ENCODE measurements at regions not wholly inside any gene's neighbourhood (a gene's known extent, or its start where the extent isn't known, plus 50 kb on each side); places are given as distances from the start of the nearest gene placed in this dataset.
"Not testable (repeated sequence)": the region's sequence is repeated elsewhere in the genome, so short reads cannot be mapped to it uniquely, and the experiment has no call there.

- no peak overlapping the region for H3K27ac ChIP-seq (ENCODE audit: low read depth, low read length)
These were observed 692.7 kb upstream of the MGAT4C start for GRCh38 chr12:86948851-86949250.

GRCh38 chr12:86945685-86946196, 689.5 kb upstream of the MGAT4C start:
- Histone ChIP-seq H3K36me3 (ENCODE audit: control insufficient read depth, low read length) (no peaks in the 10 kb centered on the region), H3K4me1 (ENCODE audit: control insufficient read depth, low read length) (no peaks in the 10 kb centered on the region), H3K79me2 (ENCODE audit: control insufficient read depth, low read length) (no peaks in the 10 kb centered on the region), H3K9me3 (ENCODE audit: control insufficient read depth, insufficient read depth, low read length) (no peaks in the 10 kb centered on the region), H3K9me2 (replicated peaks; ENCODE audit: control insufficient read depth, low read length) (no peaks in the 10 kb centered on the region), H3F3A (ENCODE audit: control insufficient read depth, insufficient read depth) (no peaks in the 10 kb centered on the region), H3K27ac (ENCODE audit: low read depth, low read length) (no peak overlapping the region), H3K4me2 (ENCODE audit: low read length) (no peak overlapping the region), H3K27me3 (ENCODE audit: control insufficient read depth, low read length) (no peaks in the 10 kb centered on the region), H4K20me1 (ENCODE audit: control insufficient read depth, insufficient read depth, low read depth, low read length) (no peaks in the 10 kb centered on the region), H3K4me3 (ENCODE audit: low read length) (no peak overlapping the region)
- TF ChIP-seq CTCF (IDR thresholded peaks at IDR 0.05; ENCODE audit: low read depth, low read length, poor library complexity, severe bottlenecking) (no peak), EZH2phosphoT487 (IDR thresholded peaks at IDR 0.05; ENCODE audit: borderline replicate concordance, low read length) (no peak)

More at GRCh38 chr12:86948851-86949250, 692.7 kb upstream of the MGAT4C start:
- H3K4me1 ChIP-seq (ENCODE audit: control insufficient read depth, low read length): no peaks in the 10 kb centered on the region
- no peaks in the 10 kb centered on the region for H3F3A ChIP-seq (ENCODE audit: control insufficient read depth, insufficient read depth)
- H4K20me1 ChIP-seq (ENCODE audit: control insufficient read depth, insufficient read depth, low read depth, low read length): no peaks in the 10 kb centered on the region
- H3K4me2 ChIP-seq (ENCODE audit: low read length): no peak overlapping the region
- no peaks in the 10 kb centered on the region for H3K79me2 ChIP-seq (ENCODE audit: control insufficient read depth, low read length)
- no peaks in the 10 kb centered on the region for H3K36me3 ChIP-seq (ENCODE audit: control insufficient read depth, low read length)
- H3K27me3 ChIP-seq (ENCODE audit: control insufficient read depth, low read length): no peaks in the 10 kb centered on the region
- no peak overlapping the region for H3K4me3 ChIP-seq (ENCODE audit: low read length)
- no peaks in the 10 kb centered on the region for H3K9me2 ChIP-seq (replicated peaks; ENCODE audit: control insufficient read depth, low read length)
- TF ChIP-seq EZH2phosphoT487 (IDR thresholded peaks at IDR 0.05; ENCODE audit: borderline replicate concordance, low read length) (no peak), CTCF (IDR thresholded peaks at IDR 0.05; ENCODE audit: low read depth, low read length, poor library complexity, severe bottlenecking) (no peak)
- H3K9me3 ChIP-seq (ENCODE audit: control insufficient read depth, insufficient read depth, low read length): no peaks in the 10 kb centered on the region

GRCh38 chr12:86944197-86944819, 688.1 kb upstream of the MGAT4C start:
- not testable (repeated sequence) for H3K4me3 ChIP-seq (ENCODE audit: low read length); H3K27ac ChIP-seq (ENCODE audit: low read depth, low read length); H3K9me2 ChIP-seq (replicated peaks; ENCODE audit: control insufficient read depth, low read length); H4K20me1 ChIP-seq (ENCODE audit: control insufficient read depth, insufficient read depth, low read depth, low read length); H3K4me1 ChIP-seq (ENCODE audit: control insufficient read depth, low read length); H3K27me3 ChIP-seq (ENCODE audit: control insufficient read depth, low read length); H3K9me3 ChIP-seq (ENCODE audit: control insufficient read depth, insufficient read depth, low read length); H3K79me2 ChIP-seq (ENCODE audit: control insufficient read depth, low read length); H3K4me2 ChIP-seq (ENCODE audit: low read length); H3F3A ChIP-seq (ENCODE audit: control insufficient read depth, insufficient read depth); H3K36me3 ChIP-seq (ENCODE audit: control insufficient read depth, low read length)

- Histone ChIP-seq H3K36me3 (ENCODE audit: control insufficient read depth, low read length) (no peaks in the 10 kb centered on the region), H3K9me3 (ENCODE audit: control insufficient read depth, insufficient read depth, low read length) (no peaks in the 10 kb centered on the region), H3K4me1 (ENCODE audit: control insufficient read depth, low read length) (no peaks in the 10 kb centered on the region), H4K20me1 (ENCODE audit: control insufficient read depth, insufficient read depth, low read depth, low read length) (no peaks in the 10 kb centered on the region), H3K9me2 (replicated peaks; ENCODE audit: control insufficient read depth, low read length) (no peaks in the 10 kb centered on the region), H3K27me3 (ENCODE audit: control insufficient read depth, low read length) (no peaks in the 10 kb centered on the region), H3K27ac (ENCODE audit: low read depth, low read length) (no peak overlapping the region), H3K79me2 (ENCODE audit: control insufficient read depth, low read length) (no peaks in the 10 kb centered on the region), H3F3A (ENCODE audit: control insufficient read depth, insufficient read depth) (no peaks in the 10 kb centered on the region), H3K4me3 (ENCODE audit: low read length) (no peak overlapping the region), H3K4me2 (ENCODE audit: low read length) (no peak overlapping the region)
- TF ChIP-seq EZH2phosphoT487 (IDR thresholded peaks at IDR 0.05; ENCODE audit: borderline replicate concordance, low read length) (no peak), CTCF (IDR thresholded peaks at IDR 0.05; ENCODE audit: low read depth, low read length, poor library complexity, severe bottlenecking) (no peak)
These were observed 675.5 kb upstream of the MGAT4C start for GRCh38 chr12:86931714-86932113.

Measured in DOHH2 (cell line).